NCI-H460 (cell line): ENCODE measurements at regions not wholly inside any gene's neighbourhood (a gene's known extent, or its start where the extent isn't known, plus 50 kb on each side); places are given as distances from the start of the nearest gene placed in this dataset.

ENCODE experiments used
- DNase-seq: peaks from one replicate; pipeline ENCODE4 v3.0.0-alpha.2; 2016; ENCODE audit warnings: low read depth; ENCODE audit errors: extremely low read depth

GRCh38 chr16:79698341-79698753 lies 97.8 kb upstream of the MAF start:
- no peak for DNase-seq

DNA sequence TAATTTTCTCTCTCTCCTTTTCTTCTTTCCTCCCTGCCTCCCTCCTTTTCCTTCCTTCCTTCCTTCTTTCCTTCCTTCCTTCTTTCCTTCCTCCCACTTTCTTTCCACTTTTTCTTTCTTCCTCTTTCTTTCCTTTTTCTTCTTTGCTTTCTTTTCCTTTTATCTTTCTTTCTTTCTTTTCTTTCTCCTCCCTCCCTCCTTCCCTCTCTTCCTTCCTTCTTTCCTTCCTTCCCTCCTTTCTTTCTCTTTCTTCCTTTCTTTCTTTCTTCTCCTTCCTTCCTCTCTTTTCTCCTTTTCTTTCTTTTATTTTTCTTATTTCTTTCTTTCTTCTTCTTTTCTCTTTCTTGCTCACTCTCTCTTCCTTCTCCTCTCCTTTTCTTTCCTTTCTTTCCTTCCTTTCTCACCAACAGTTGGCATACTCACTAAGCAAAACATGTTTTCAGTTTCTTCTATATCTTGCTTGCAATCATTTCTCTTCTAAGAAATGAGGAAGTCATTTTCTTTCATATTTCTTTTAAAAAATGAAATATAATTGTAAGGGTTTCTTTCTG lies 97.1 kb upstream of the MAF start:
- DNase-seq, result no peak

DNA sequence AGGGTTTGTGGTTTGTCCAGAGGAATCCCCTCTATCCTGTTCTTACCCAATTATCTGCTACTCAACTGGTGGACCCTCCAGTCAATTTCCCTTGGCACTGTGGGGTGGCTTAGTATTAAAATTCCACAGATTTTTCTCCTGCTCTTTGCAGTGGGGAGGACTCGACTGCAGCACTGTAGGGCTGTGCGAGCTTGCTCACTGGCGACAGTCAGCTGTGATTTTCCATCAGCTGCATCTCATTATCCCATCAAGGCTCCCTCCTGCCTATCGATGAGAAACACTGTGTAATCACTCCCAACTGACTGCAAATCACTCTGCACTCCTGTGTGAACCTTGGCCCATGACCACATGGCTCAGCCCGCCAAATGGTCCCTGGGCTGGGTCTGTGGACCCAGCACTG lies 90.5 kb upstream of the MAF start:
- no peak for DNase-seq

- no peak for DNase-seq
Measured at GRCh38 chr16:79690159-79690558, 89.6 kb upstream of the MAF start.

- no peak for DNase-seq
Measured at GRCh38 chr16:79687249-79688130, 87.0 kb upstream of the MAF start.

DNA sequence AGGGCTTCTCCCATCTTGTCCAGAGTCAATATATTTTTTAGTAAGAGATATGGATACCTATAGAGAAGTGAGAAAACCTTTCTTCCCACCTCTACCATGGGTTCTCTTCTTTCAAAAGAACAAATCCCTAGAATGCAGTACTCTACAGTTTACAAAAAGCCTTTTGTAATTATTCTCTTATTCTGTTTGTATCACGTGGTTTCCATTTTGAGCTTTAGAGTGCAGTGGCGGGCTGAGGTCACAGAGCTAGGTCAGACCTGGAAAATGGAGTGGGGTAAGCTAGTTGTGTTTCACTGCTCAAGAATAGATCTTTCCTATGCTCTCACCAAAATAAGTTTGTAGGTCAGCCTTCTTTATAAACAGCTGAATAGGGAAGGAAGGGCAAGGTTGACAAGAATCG lies 85.3 kb upstream of the MAF start:
- no peak for DNase-seq

DNA sequence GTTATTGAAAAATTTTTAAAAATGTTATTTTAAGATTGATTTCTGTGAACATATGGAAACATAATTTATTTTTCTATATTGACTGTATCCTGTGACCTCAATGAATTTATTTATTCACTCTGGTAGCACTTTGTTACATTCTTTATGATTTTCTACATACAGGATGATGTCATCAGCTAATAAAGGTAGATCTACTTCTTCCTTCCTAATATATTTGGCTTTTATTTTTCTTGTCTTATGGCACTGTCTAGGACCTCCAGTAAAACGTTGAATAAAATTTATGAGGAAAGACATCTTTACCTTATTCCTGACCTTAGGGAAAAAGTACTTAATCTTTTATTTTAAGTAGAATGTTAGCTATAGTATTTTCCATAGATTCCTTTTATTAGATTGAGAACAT lies 78.8 kb upstream of the MAF start:
- DNase-seq, result no peak

GRCh38 chr16:79677799-79678530 lies 77.4 kb upstream of the MAF start:
- no peak for DNase-seq

GRCh38 chr16:79673635-79674034 lies 73.1 kb upstream of the MAF start:
- no peak for DNase-seq

DNA sequence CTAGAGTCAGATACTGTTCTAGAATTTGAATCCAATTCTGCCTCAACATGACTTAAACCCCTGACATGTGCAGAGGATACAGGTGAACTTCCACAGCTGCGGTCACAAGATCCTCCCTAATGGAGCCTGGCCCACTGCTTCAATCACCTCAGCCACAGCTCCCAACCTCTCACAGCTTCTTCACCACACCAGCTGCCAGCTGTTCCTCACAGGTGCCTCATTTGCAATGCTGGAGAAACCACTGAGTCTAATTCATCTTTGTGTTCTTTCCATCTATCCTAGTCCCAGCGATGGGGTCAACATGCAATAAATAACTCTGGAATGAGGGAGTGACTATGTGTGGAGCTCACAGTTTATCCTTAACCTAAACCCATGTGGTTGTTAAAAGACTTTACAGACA lies 72.0 kb upstream of the MAF start:
- DNase-seq, result no peak

- no peak for DNase-seq
Measured at GRCh38 chr16:79668502-79668901, 68.0 kb upstream of the MAF start.

DNA sequence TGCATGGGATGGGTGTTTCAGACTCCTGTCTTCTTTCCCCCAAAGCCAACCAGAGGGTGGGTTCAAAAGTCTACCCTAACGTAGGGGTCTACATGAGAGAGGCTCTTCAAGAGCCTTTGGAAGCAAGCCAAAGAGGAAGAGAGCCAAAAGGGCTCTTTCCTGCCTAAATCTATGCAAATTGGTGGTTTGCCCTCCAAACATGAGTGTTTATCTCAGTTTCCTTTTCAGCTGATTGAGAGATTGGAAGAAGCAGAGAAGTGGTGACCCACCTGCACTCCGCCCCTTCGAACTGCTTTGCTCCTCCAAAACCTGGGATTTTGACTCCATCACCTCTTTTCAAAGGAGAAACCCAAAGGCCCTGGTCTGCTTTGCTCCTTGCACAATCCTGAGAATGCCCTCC lies 65.4 kb upstream of the MAF start:
- no peak for DNase-seq

- no peak for DNase-seq
Measured at GRCh38 chr16:79664407-79664806, 63.9 kb upstream of the MAF start.

DNA sequence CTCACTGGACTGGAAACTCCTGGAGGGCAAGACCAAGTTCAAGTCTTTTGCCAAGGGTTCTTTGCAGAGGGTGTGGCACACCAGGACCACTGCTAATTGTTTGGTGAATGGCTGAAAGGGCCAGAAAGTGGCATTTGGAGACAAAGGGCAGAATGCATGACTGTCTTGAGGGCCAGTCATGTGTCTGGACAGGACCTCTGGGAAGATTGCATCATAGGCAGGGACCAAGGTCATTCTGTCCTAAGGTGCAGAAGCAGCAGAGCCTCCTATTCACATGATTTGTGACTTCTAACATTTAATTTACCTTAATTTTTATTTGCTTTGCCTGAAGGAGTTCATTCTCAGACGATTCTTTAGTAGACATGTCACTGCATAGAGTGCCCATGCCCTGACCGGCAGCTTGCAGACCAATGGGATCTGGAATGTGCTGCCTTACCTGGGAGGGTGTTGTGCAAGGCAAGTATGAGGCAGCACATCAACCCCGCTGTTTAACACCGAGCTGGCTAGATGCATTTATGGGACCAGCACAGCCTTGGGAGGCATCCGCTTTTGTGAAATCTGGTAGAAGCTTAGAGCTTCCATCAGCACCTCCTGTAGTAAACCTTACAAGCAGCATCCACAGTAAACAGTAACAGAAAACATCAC lies 62.3 kb upstream of the MAF start:
- DNase-seq, result no peak

DNA sequence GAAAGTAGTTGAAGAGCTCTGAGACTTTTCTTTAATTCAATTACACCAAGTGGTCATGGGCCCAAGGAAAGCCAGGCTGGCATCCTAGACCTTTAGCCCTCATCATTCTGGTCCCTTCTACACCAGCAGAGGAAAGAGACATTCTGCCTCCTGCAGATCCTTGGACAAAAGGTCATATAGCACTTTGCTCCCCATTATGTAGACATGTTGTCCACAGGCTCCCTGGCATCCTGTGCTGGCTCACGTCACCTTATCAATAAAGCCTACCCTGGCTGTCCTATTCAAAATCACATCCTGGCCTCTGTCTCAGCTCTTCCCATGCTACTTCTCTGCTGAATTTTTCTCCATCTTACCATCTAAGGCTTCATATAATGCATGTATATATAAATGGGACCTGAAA lies 61.6 kb upstream of the MAF start:
- no peak for DNase-seq

DNA sequence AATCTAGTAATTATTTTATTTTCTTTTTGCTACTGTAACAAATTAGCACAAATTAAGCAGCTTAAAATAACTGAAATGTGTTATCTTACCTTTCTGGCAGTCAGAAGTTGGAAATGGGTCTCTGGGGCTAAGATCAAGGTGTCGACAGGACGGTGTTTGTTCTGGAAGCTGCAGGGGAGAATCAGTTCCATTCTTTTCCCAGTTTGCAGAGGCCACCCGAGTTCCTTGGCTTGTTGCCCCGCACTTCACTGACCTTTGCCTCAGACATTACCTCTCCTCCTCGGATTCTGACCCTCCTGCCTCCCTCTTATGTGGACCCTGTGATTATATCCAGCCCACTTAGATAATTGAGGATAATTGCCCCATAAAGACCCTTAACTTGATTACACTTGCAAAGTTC lies 61.0 kb upstream of the MAF start:
- no peak for DNase-seq

GRCh38 chr16:79659344-79659743 lies 58.8 kb upstream of the MAF start:
- no peak for DNase-seq

GRCh38 chr16:79658301-79659033 lies 57.9 kb upstream of the MAF start:
- DNase-seq, result no peak

DNA sequence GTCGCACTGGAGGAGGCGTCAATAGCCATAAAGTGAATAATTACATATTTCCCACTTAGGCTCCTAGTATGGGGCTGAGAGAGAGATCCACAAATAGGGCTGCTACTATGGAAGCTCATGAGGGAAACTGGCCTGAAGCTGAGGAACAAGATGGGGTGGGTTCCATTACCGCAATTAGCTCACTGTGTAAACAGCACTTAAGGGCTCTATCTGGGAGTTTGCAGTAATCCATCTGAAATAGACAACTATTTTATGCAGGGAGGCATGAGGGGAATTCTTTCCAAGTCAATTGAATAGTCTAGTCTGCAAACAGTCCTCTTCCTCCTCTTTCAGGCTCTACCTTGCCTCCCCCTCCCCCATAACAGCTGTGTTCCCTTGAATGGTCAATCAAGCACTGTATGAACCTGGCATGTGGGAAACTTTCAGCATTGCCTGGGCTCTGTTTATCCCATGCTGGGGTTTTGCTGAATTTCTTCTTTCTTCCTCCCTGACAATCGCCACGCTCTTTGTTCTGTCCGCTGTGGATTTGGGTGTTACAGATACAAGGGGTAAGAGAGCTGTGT lies 56.1 kb upstream of the MAF start:
- no peak for DNase-seq

- no peak for DNase-seq
Measured at GRCh38 chr16:79653373-79653891, 52.9 kb upstream of the MAF start.
